IMR-90 (cell line): ENCODE measurements at regions not wholly inside any gene's neighbourhood (a gene's known extent, or its start where the extent isn't known, plus 50 kb on each side); places are given as distances from the start of the nearest gene placed in this dataset.

ENCODE experiments used
- ATAC-seq: fragments of 200-7000 bp; cut with Tn5 transposase; 2 replicates; pipeline ENCODE4 v1.9.1; 2020; ENCODE audit warnings: low read depth, mild to moderate bottlenecking, moderate library complexity
- BruUV-seq: library from RNA; stranded (reverse); fragments of 400-500 nt; replicated peaks from 2 replicates; lab custom pipeline; 2021; lab: Mats Ljungman, UMichigan
- CTCF ChIA-PET: fragments of 300-600 bp; formaldehyde crosslinking; extraction: SDS; loops from one replicate; lab custom pipeline; 2021; ENCODE audit warnings: antibody characterized with exemption; lab: Yijun Ruan, JAX
- POLR2A ChIA-PET: fragments of 300-600 bp; sonication (Branson Sonifier 250); formaldehyde crosslinking; loops from one replicate; lab custom pipeline; 2022; ENCODE audit warnings: antibody characterized with exemption; ENCODE audit not compliant: unreplicated experiment; lab: Charles Lee
- DNase-seq: peaks from one replicate; pipeline ENCODE4 v3.0.0; 2013
- H2AFZ ChIP-seq: replicated peaks from 2 replicates; pipeline ENCODE3; 2013; ENCODE audit warnings: low read length, mild to moderate bottlenecking; ENCODE audit not compliant: poor library complexity
- H2AK5ac ChIP-seq: 2 replicates; pipeline ENCODE4 v1.6.1; 2013; ENCODE audit warnings: low read depth, low read length, inconsistent platforms
- H2AK9ac ChIP-seq: replicated peaks from 2 replicates; pipeline ENCODE3; 2013; ENCODE audit warnings: mild to moderate bottlenecking, low read depth, low read length, moderate library complexity; ENCODE audit not compliant: poor library complexity
- H2BK120ac ChIP-seq: 2 replicates; pipeline ENCODE4 v1.6.1; 2013; ENCODE audit warnings: low read depth, low read length, inconsistent platforms
- H2BK15ac ChIP-seq: 3 replicates; pipeline ENCODE4 v1.6.1; 2013; ENCODE audit warnings: low read depth, low read length, inconsistent platforms
- H2BK20ac ChIP-seq: 2 replicates; pipeline ENCODE4 v1.6.1; 2013; ENCODE audit warnings: low read depth, mild to moderate bottlenecking, inconsistent platforms, low read length, moderate library complexity
- H2BK5ac ChIP-seq: 2 replicates; pipeline ENCODE4 v1.6.1; 2013; ENCODE audit warnings: mild to moderate bottlenecking, low read depth, low read length, inconsistent platforms; ENCODE audit not compliant: poor library complexity, severe bottlenecking
- H3K14ac ChIP-seq: replicated peaks from 2 replicates; pipeline ENCODE4 v1.6.1; 2013; ENCODE audit warnings: low read depth, low read length, inconsistent platforms
- H3K18ac ChIP-seq: 2 replicates; pipeline ENCODE4 v1.6.1; 2013; ENCODE audit warnings: low read depth, low read length, control low read depth
- H3K23ac ChIP-seq: 2 replicates; pipeline ENCODE4 v1.6.1; 2013; ENCODE audit warnings: low read depth, low read length, inconsistent platforms
- H3K27ac ChIP-seq: 2 replicates; pipeline ENCODE4 v1.5.1; 2013; ENCODE audit warnings: mild to moderate bottlenecking, control low read depth, low read length; ENCODE audit not compliant: insufficient read depth
- H3K27me3 ChIP-seq: 2 replicates; pipeline ENCODE4 v1.6.1; 2013; ENCODE audit warnings: low read length; ENCODE audit not compliant: control insufficient read depth, insufficient read depth
- H3K36me3 ChIP-seq: 2 replicates; pipeline ENCODE4 v1.6.1; 2013; ENCODE audit warnings: low read length, mixed read lengths; ENCODE audit not compliant: control insufficient read depth, insufficient read depth
- H3K4ac ChIP-seq: 2 replicates; pipeline ENCODE4 v1.6.1; 2013; ENCODE audit warnings: low read depth, low read length, inconsistent platforms
- H3K4me1 ChIP-seq: 2 replicates; pipeline ENCODE4 v1.6.1; 2013; ENCODE audit warnings: low read length, mixed read lengths; ENCODE audit not compliant: control insufficient read depth, insufficient read depth
- H3K4me2 ChIP-seq: 2 replicates; pipeline ENCODE4 v1.6.1; 2013; ENCODE audit warnings: low read depth, mild to moderate bottlenecking, control low read depth, low read length, moderate library complexity
- H3K4me3 ChIP-seq: 2 replicates; pipeline ENCODE4 v1.5.1; 2013; ENCODE audit warnings: low read depth, mild to moderate bottlenecking, control low read depth, low read length, moderate library complexity; ENCODE audit not compliant: insufficient read depth
- H3K56ac ChIP-seq: 2 replicates; pipeline ENCODE4 v1.6.1; 2013; ENCODE audit warnings: low read length, inconsistent platforms; ENCODE audit not compliant: insufficient read depth; ENCODE audit errors: extremely low read depth
- H3K79me1 ChIP-seq, 2 experiments: 2 replicates each; pipeline ENCODE4 v1.6.1; 2013; ENCODE audit warnings: low read length in 2 of 2, inconsistent platforms in 1 of 2, low read depth in 1 of 2
- H3K9ac ChIP-seq: 2 replicates; pipeline ENCODE4 v1.6.1; 2013; ENCODE audit warnings: low read depth, low read length, control low read depth
- H3K9me1 ChIP-seq: 2 replicates; pipeline ENCODE4 v1.6.1; 2013; ENCODE audit warnings: low read length, inconsistent platforms; ENCODE audit not compliant: insufficient read depth
- H3K9me3 ChIP-seq: 2 replicates; pipeline ENCODE4 v1.6.1; 2013; ENCODE audit warnings: low read length; ENCODE audit not compliant: control insufficient read depth, insufficient read depth
- H4K20me1 ChIP-seq: 2 replicates; pipeline ENCODE4 v1.6.1; 2013; ENCODE audit warnings: low read length, inconsistent platforms; ENCODE audit not compliant: insufficient read depth
- H4K5ac ChIP-seq: 2 replicates; pipeline ENCODE4 v1.6.1; 2013; ENCODE audit warnings: mild to moderate bottlenecking, low read depth, low read length, control low read depth
- H4K8ac ChIP-seq, 2 experiments: 2 replicates each; pipeline ENCODE4 v1.6.1; 2013; ENCODE audit warnings: low read depth in 2 of 2, low read length in 2 of 2, control low read depth in 1 of 2, inconsistent platforms in 1 of 2
- H4K91ac ChIP-seq: 2 replicates; pipeline ENCODE4 v1.6.1; 2013; ENCODE audit warnings: low read depth, low read length, inconsistent platforms; ENCODE audit not compliant: insufficient read depth
- BHLHE40 ChIP-seq: fragments of 150-350 bp; IDR thresholded peaks from 2 replicates; pipeline ENCODE4 v1.6.1; 2016; ENCODE audit warnings: mild to moderate bottlenecking, low read depth, low read length
- CEBPB ChIP-seq: IDR thresholded peaks from 2 replicates; pipeline ENCODE4 v1.6.1; 2012; ENCODE audit warnings: low read depth, low read length, improper control_type of control experiment
- CHD1 ChIP-seq: IDR thresholded peaks from 2 replicates; pipeline ENCODE4 v1.6.1; 2012; ENCODE audit warnings: low read depth, low read length, improper control_type of control experiment
- FOS ChIP-seq: fragments of 150-350 bp; IDR thresholded peaks from 2 replicates; pipeline ENCODE4 v1.6.1; 2016; ENCODE audit warnings: low read depth, low read length
- MAFK ChIP-seq: IDR thresholded peaks from 2 replicates; pipeline ENCODE4 v1.6.1; 2012; ENCODE audit warnings: low read depth, low read length, improper control_type of control experiment
- MAZ ChIP-seq: IDR thresholded peaks from 2 replicates; pipeline ENCODE4 v1.6.1; 2012; ENCODE audit warnings: low read depth, mild to moderate bottlenecking, low read length, improper control_type of control experiment, moderate library complexity, borderline replicate concordance
- MXI1 ChIP-seq: IDR thresholded peaks from 2 replicates; pipeline ENCODE4 v1.6.1; 2012; ENCODE audit warnings: low read depth, mild to moderate bottlenecking, low read length, moderate library complexity, borderline replicate concordance
- NFE2L2 ChIP-seq: fragments of 150-350 bp; IDR thresholded peaks from 2 replicates; pipeline ENCODE4 v1.6.1; 2016; ENCODE audit warnings: low read depth, mild to moderate bottlenecking, low read length
- POLR2A ChIP-seq: IDR thresholded peaks from 2 replicates; pipeline ENCODE4 v1.6.1; 2012; ENCODE audit warnings: mild to moderate bottlenecking, low read depth, low read length
- RAD21 ChIP-seq: IDR thresholded peaks from 2 replicates; pipeline ENCODE4 v1.6.1; 2012; ENCODE audit warnings: low read length, improper control_type of control experiment
- RCOR1 ChIP-seq: IDR thresholded peaks from 2 replicates; pipeline ENCODE4 v1.6.1; 2012; ENCODE audit warnings: mild to moderate bottlenecking, low read length, improper control_type of control experiment; ENCODE audit not compliant: insufficient replicate concordance
- SMC3 ChIP-seq: fragments of 150-350 bp; IDR thresholded peaks from 2 replicates; pipeline ENCODE4 v1.6.1; 2016; ENCODE audit warnings: low read depth, mild to moderate bottlenecking, antibody characterized with exemption, low read length, moderate library complexity
- USF2 ChIP-seq: fragments of 150-350 bp; IDR thresholded peaks from 2 replicates; pipeline ENCODE4 v1.6.1; 2017; ENCODE audit warnings: mild to moderate bottlenecking, antibody characterized with exemption, low read length, low read depth
- WGBS, 2 experiments: methylation state at CpG; one replicate each; pipeline versions ENCODE4 v1.1.5 to v1.1.7; 2013; ENCODE audit warnings: missing lambda C conversion rate in 2 of 2; ENCODE audit not compliant: insufficient read length in 1 of 2; ENCODE audit errors: extremely low coverage in 2 of 2; 5-methylcytosine and 5-hydroxymethylcytosine counted together
- dilution Hi-C: fragments of 300-500 bp; cut with HindIII; formaldehyde crosslinking; loops from one replicate; pipeline ENCODE4 v1.14.3; 2018; ENCODE audit warnings: low sequenced_read_pairs; ENCODE audit not compliant: unreplicated experiment
- in situ Hi-C: fragments of 300-500 bp; cut with MboI; formaldehyde crosslinking; loops from 3 replicates; pipeline ENCODE4 v1.14.3; 2019; ENCODE audit warnings: low sequenced_read_pairs, inconsistent platforms, mixed read lengths
- intact Hi-C: fragments of 100-400 bp; cut with micrococcal nuclease; formaldehyde crosslinking; loops from 2 replicates; pipeline ENCODE4 v1.10.0; 2022
- TF ChIP-seq, protein P1 (sequence below): fragments of 150-350 bp; IDR thresholded peaks from 2 replicates; pipeline ENCODE4 v1.6.1; 2016; ENCODE audit warnings: low read depth, mild to moderate bottlenecking, low read length, moderate library complexity, borderline replicate concordance
- TF ChIP-seq, protein P2 (sequence below): conservative IDR thresholded peaks from 2 replicates; pipeline ENCODE4 v1.5.1; 2012; ENCODE audit warnings: mild to moderate bottlenecking, low read depth, low read length, improper control_type of control experiment

DNA sequence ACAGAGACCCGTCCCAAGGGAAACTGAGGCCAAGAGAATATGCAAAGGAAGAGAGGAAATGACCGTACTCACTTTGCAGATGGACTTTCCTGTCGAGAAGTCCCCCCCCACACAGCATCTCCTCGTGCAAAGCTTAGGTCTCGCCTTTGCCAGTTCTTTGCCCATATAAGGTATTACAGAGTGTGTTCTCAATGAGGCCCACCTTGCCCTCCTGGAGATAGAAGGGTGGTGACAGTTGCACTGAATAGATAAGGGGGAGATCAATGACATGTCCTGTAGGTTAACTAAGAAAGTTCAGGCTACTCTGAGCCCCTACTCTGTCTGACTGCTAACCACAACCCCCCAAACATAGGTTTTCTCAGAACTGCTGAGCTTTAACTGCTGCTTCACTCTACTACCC is 68.2 kb upstream of the SPTLC1 start:
- Histone ChIP-seq H3K14ac (0 out of 2 replicates have a peak overlapping the region, but pooled peaks have one; percentile 78), H2BK120ac (peak overlapping the region; percentile 84), H2BK20ac (peak overlapping the region; percentile 75), H3K23ac (peak overlapping the region; percentile 65; the same call in 1 of the 2 replicates), H4K5ac (peak overlapping the region; percentile 66; the same call in 1 of the 2 replicates), H2BK15ac (peak overlapping the region; percentile 71; the same call in 2 of the 3 replicates), H3K18ac (peak overlapping the region; percentile 67), H2AK5ac (peak overlapping the region; percentile 87), H2AK9ac (no peak overlapping the region), H3K9me1 (peaks cover 31% of the 10 kb centered on the region), H3K56ac (no peak overlapping the region), H3K4me3 (no peak overlapping the region), H3K4ac (peak overlapping the region; percentile 69), H4K91ac (peak overlapping the region; percentile 83), H3K9me3 (peaks cover 3% of the 10 kb centered on the region), H3K4me1 (peaks cover 27% of the 10 kb centered on the region), H4K20me1 (no peaks in the 10 kb centered on the region; the same call in 1 of the 2 replicates), H3K9ac (no peak overlapping the region), H3K27me3 (no peaks in the 10 kb centered on the region), H3K79me1 (no peaks in the 10 kb centered on the region), H2BK5ac (peak overlapping the region; percentile 31), H2AFZ (peak overlapping the region; percentile 44), H3K27ac (no peak overlapping the region), H3K36me3 (no peaks in the 10 kb centered on the region), H3K4me2 (no peak overlapping the region), H4K8ac (peak overlapping the region; percentile 27 to 30; a peak in 3 of 4 replicates)
- ChIA-PET POLR2A (no interaction called here), CTCF (no interaction called here)
- ATAC-seq (no peak), DNase-seq (no peak)
- no CpG with 5 or more reads among the region's 5 CpGs for WGBS, 2 experiments
- dilution Hi-C loops = no loop called here
- intact Hi-C loops = no loop called here
- BruUV-seq = no TSS peak
- in situ Hi-C loops = no loop called here
- TF ChIP-seq CEBPB (no peak), SMC3 (no peak), MXI1 (no peak), MAFK (no peak), RAD21 (no peak), FOS (no peak), NFE2L2 (no peak), POLR2A (no peak), MAZ (no peak), CHD1 (no peak), RCOR1 (no peak), USF2 (no peak), BHLHE40 (no peak)
- TF ChIP-seq, protein P1, sequence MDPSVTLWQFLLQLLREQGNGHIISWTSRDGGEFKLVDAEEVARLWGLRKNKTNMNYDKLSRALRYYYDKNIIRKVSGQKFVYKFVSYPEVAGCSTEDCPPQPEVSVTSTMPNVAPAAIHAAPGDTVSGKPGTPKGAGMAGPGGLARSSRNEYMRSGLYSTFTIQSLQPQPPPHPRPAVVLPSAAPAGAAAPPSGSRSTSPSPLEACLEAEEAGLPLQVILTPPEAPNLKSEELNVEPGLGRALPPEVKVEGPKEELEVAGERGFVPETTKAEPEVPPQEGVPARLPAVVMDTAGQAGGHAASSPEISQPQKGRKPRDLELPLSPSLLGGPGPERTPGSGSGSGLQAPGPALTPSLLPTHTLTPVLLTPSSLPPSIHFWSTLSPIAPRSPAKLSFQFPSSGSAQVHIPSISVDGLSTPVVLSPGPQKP = no peak
- TF ChIP-seq, protein P2, sequence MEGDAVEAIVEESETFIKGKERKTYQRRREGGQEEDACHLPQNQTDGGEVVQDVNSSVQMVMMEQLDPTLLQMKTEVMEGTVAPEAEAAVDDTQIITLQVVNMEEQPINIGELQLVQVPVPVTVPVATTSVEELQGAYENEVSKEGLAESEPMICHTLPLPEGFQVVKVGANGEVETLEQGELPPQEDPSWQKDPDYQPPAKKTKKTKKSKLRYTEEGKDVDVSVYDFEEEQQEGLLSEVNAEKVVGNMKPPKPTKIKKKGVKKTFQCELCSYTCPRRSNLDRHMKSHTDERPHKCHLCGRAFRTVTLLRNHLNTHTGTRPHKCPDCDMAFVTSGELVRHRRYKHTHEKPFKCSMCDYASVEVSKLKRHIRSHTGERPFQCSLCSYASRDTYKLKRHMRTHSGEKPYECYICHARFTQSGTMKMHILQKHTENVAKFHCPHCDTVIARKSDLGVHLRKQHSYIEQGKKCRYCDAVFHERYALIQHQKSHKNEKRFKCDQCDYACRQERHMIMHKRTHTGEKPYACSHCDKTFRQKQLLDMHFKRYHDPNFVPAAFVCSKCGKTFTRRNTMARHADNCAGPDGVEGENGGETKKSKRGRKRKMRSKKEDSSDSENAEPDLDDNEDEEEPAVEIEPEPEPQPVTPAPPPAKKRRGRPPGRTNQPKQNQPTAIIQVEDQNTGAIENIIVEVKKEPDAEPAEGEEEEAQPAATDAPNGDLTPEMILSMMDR = no peak
